HG03439 (cell line): ENCODE measurements at regions not wholly inside any gene's neighbourhood (a gene's known extent, or its start where the extent isn't known, plus 50 kb on each side); places are given as distances from the start of the nearest gene placed in this dataset.

ENCODE experiments used
- ATAC-seq: cut with Tn5 transposase; IDR thresholded peaks from one replicate; pipeline ENCODE4 v1.9.1; 2021; ENCODE audit warnings: mild to moderate bottlenecking, moderate library complexity; ENCODE audit not compliant: unreplicated experiment

- ATAC-seq = no peak
Observed at GRCh38 chr10:54903745-54904144, 102.7 kb upstream of the PCDH15 start.

- peak; percentile 98 for ATAC-seq
Observed at GRCh38 chr10:54900584-54900983, 99.6 kb upstream of the PCDH15 start.

DNA sequence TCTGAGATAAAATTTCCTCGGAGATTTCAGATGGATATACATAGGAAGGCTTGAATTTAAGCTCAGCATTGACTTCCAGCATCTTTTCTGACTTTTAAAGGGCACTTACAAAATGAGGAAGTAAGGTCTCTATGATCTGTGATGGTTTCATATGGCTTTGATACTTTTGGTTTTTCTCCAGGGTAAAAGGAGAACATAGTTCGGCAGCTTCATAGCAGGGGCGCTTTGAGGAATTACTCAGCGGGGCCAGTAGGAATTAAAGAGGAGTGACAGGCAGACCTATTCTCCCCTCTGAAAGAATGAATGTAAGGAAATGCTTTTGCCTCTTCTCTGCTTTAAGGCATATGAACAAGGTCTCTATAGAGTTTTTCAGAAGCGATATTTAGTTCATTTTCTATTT is 80.0 kb upstream of the PCDH15 start:
- no peak for ATAC-seq

DNA sequence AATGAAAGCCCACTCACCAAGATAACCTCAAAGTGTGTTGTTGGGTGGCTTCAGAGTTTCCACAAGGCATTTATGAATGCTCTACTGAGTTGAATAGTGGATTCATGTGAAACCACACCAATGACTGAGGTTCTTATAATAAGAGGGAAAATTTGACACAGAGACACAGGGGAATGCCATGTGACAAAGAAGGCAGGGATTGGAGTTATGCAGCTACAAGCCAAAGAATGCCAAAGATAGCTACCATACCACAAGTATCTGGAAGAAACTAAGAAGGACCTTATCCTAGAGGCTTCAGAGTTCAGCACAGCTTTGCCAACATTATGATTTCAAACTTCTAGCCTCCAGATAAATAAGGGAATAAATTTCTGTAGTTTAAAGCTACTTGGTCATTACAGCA is 68.0 kb upstream of the PCDH15 start:
- ATAC-seq = no peak

GRCh38 chr10:54866666-54867065 is 65.6 kb upstream of the PCDH15 start:
- ATAC-seq = no peak

GRCh38 chr10:54854843-54855242 is 53.8 kb upstream of the PCDH15 start:
- no peak for ATAC-seq

- no peak for ATAC-seq
Observed at GRCh38 chr10:54854389-54854788, 53.4 kb upstream of the PCDH15 start.

DNA sequence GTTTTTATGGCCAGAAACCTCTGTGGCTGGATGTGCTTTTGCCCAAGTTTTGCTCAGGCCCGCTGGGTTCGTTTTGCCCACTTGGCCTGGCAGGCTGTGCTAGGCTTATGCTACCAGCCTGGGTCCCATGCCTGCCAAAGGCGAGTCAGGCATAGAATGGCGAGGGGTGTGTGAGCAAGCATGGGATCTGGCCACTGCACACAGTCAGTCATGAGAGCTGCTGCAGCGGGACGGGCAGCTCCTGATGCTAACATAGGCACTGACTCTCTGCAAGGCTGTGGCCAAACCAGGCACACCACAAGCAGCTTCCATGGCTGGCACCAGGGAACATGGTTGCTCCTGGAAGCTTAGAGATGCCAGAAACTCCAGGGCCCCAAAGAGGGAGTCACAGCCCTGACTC is 52.9 kb upstream of the PCDH15 start:
- ATAC-seq = no peak
